Right lobe of liver (tissue), 4 donors: ENCODE measurements at regions not wholly inside any gene's neighbourhood (a gene's known extent, or its start where the extent isn't known, plus 50 kb on each side); places are given as distances from the start of the nearest gene placed in this dataset.

Source experiments
- CTCF ChIP-seq, 4 donors: fragments of 200-600 bp in 3 of 4; fragments of 450-650 bp in 1 of 4; IDR thresholded peaks; one replicate each; pipeline versions ENCODE4 v1.5.1 to v1.8.0; 2016 to 2022; ENCODE audit warnings: antibody characterized with exemption in 4 of 4, mild to moderate bottlenecking in 2 of 4
- POLR2A ChIP-seq: fragments of 450-650 bp; IDR thresholded peaks from one replicate; pipeline ENCODE4 v1.6.1; 2017; ENCODE audit warnings: antibody characterized with exemption, mild to moderate bottlenecking
- donor health status: DM: no; HTN: no; CAD: no.
- donor health status: DM: no; HTN: no; CAD: no.
- donor health status: DM: no; HTN: yes; CAD: no.

DNA sequence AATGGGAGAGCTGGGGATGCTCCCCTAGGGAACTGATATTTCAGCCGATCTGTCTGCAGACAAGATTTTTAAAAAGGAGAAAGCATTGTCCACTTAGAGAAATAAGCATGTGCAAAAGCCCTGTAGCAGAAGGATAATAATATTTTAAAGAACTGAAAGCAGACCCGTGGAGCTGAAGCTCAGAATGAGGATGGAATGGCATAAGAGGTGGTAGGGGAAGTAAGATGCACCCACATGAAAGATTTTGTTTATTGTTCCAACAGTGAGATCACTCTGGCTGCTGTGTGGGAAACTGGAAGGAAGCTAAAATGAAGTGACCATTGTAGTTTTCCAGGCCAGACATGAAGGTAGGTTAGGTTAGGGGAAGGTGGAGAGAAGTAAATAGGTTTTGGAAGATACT lies 266.4 kb upstream of the PRDM1 start:
- TF ChIP-seq CTCF (IDR thresholded peaks at IDR 0.05) (no peak), POLR2A (no peak)
